C4-2B (cell line): ENCODE measurements at regions not wholly inside any gene's neighbourhood (a gene's known extent, or its start where the extent isn't known, plus 50 kb on each side); places are given as distances from the start of the nearest gene placed in this dataset.

Experiments used
- ZFX ChIP-seq: fragments of 450-650 bp; IDR thresholded peaks from 2 replicates; pipeline ENCODE4 v1.6.1; 2017
- TF ChIP-seq, protein P1 (sequence below): fragments of 450-650 bp; conservative IDR thresholded peaks from 2 replicates; pipeline ENCODE4 v1.5.1; 2017; ENCODE audit warnings: mild to moderate bottlenecking

DNA sequence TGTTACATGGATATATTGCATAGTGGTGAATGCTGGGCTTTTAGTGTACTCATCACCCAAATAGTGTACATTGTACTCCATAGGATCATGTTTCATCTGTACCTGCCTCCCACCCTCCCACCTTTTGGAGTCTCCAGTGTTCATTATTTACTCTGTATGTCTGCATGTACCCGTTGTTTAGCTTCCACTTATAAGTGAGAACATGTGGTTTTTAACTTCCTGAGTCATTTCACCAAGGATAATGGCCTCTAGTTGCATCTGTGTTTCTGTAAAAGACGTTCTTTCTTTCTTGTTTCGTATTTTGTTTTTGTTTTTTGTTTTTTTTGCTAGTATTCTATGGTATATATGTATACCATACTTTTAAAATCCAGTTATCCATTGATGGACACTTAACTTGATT lies 107.5 kb downstream of the MSTN start:
- TF ChIP-seq, protein P1, sequence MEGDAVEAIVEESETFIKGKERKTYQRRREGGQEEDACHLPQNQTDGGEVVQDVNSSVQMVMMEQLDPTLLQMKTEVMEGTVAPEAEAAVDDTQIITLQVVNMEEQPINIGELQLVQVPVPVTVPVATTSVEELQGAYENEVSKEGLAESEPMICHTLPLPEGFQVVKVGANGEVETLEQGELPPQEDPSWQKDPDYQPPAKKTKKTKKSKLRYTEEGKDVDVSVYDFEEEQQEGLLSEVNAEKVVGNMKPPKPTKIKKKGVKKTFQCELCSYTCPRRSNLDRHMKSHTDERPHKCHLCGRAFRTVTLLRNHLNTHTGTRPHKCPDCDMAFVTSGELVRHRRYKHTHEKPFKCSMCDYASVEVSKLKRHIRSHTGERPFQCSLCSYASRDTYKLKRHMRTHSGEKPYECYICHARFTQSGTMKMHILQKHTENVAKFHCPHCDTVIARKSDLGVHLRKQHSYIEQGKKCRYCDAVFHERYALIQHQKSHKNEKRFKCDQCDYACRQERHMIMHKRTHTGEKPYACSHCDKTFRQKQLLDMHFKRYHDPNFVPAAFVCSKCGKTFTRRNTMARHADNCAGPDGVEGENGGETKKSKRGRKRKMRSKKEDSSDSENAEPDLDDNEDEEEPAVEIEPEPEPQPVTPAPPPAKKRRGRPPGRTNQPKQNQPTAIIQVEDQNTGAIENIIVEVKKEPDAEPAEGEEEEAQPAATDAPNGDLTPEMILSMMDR = no peak
- no peak for TF ChIP-seq ZFX
